ENCODE measurements at regions not wholly inside any gene's neighbourhood (a gene's known extent, or its start where the extent isn't known, plus 50 kb on each side); places are given as distances from the start of the nearest gene placed in this dataset.

- Histone ChIP-seq H3K27me3 (ENCODE audit: insufficient read depth, poor library complexity, severe bottlenecking) (no peaks in the 10 kb centered on the region), H3K27ac (replicated peaks) (no peak overlapping the region), H3K4me3 (replicated peaks; ENCODE audit: insufficient read depth, low read length) (no peak overlapping the region)
- TF ChIP-seq SPI1 (IDR thresholded peaks at IDR 0.05; ENCODE audit: borderline replicate concordance, low read depth) (no peak), GABPA (IDR thresholded peaks at IDR 0.05; ENCODE audit: low read depth) (no peak), POLR2AphosphoS5 (IDR thresholded peaks at IDR 0.05; ENCODE audit: low read depth) (no peak)
- TF ChIP-seq, protein P1, sequence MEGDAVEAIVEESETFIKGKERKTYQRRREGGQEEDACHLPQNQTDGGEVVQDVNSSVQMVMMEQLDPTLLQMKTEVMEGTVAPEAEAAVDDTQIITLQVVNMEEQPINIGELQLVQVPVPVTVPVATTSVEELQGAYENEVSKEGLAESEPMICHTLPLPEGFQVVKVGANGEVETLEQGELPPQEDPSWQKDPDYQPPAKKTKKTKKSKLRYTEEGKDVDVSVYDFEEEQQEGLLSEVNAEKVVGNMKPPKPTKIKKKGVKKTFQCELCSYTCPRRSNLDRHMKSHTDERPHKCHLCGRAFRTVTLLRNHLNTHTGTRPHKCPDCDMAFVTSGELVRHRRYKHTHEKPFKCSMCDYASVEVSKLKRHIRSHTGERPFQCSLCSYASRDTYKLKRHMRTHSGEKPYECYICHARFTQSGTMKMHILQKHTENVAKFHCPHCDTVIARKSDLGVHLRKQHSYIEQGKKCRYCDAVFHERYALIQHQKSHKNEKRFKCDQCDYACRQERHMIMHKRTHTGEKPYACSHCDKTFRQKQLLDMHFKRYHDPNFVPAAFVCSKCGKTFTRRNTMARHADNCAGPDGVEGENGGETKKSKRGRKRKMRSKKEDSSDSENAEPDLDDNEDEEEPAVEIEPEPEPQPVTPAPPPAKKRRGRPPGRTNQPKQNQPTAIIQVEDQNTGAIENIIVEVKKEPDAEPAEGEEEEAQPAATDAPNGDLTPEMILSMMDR (IDR thresholded peaks at IDR 0.05; ENCODE audit: insufficient read depth, low read length) = no peak
- TF ChIP-seq, protein P2, sequence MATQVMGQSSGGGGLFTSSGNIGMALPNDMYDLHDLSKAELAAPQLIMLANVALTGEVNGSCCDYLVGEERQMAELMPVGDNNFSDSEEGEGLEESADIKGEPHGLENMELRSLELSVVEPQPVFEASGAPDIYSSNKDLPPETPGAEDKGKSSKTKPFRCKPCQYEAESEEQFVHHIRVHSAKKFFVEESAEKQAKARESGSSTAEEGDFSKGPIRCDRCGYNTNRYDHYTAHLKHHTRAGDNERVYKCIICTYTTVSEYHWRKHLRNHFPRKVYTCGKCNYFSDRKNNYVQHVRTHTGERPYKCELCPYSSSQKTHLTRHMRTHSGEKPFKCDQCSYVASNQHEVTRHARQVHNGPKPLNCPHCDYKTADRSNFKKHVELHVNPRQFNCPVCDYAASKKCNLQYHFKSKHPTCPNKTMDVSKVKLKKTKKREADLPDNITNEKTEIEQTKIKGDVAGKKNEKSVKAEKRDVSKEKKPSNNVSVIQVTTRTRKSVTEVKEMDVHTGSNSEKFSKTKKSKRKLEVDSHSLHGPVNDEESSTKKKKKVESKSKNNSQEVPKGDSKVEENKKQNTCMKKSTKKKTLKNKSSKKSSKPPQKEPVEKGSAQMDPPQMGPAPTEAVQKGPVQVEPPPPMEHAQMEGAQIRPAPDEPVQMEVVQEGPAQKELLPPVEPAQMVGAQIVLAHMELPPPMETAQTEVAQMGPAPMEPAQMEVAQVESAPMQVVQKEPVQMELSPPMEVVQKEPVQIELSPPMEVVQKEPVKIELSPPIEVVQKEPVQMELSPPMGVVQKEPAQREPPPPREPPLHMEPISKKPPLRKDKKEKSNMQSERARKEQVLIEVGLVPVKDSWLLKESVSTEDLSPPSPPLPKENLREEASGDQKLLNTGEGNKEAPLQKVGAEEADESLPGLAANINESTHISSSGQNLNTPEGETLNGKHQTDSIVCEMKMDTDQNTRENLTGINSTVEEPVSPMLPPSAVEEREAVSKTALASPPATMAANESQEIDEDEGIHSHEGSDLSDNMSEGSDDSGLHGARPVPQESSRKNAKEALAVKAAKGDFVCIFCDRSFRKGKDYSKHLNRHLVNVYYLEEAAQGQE (IDR thresholded peaks at IDR 0.05; ENCODE audit: insufficient replicate concordance, low read depth) = no peak
- DNase-seq (ENCODE audit: low read depth in 1 of 2, low spot score in 1 of 2) = no peak
Observed at GRCh38 chr6:98653179-98653578, 181.2 kb upstream of the POU3F2 start.

- Histone ChIP-seq H3K4me3 (replicated peaks; ENCODE audit: insufficient read depth, low read length) (no peak overlapping the region), H3K27me3 (ENCODE audit: insufficient read depth, poor library complexity, severe bottlenecking) (no peaks in the 10 kb centered on the region), H3K27ac (replicated peaks) (no peak overlapping the region)
- DNase-seq (ENCODE audit: low read depth in 1 of 2, low spot score in 1 of 2) = peak; percentile 11 to 66
- TF ChIP-seq POLR2AphosphoS5 (IDR thresholded peaks at IDR 0.05; ENCODE audit: low read depth) = no peak
- TF ChIP-seq, protein P2 (IDR thresholded peaks at IDR 0.05; ENCODE audit: insufficient replicate concordance, low read depth) = peak; percentile 100
Observed at GRCh38 chr6:98657764-98658163, 176.6 kb upstream of the POU3F2 start.

GRCh38 chr6:98669371-98669770, 165.0 kb upstream of the POU3F2 start:
- no peaks in the 10 kb centered on the region for H3K27me3 ChIP-seq (ENCODE audit: insufficient read depth, poor library complexity, severe bottlenecking)
- H3K4me3 ChIP-seq (replicated peaks; ENCODE audit: insufficient read depth, low read length) = no peak overlapping the region
- TF ChIP-seq, protein P2 (IDR thresholded peaks at IDR 0.05; ENCODE audit: insufficient replicate concordance, low read depth) = no peak
- TF ChIP-seq GABPA (IDR thresholded peaks at IDR 0.05; ENCODE audit: low read depth) = no peak
- no peak for TF ChIP-seq SPI1 (IDR thresholded peaks at IDR 0.05; ENCODE audit: borderline replicate concordance, low read depth)
- TF ChIP-seq, protein P1 (IDR thresholded peaks at IDR 0.05; ENCODE audit: insufficient read depth, low read length) = no peak
- TF ChIP-seq POLR2AphosphoS5 (IDR thresholded peaks at IDR 0.05; ENCODE audit: low read depth) = no peak
- no peak overlapping the region for H3K27ac ChIP-seq (replicated peaks)
- no peak for DNase-seq (ENCODE audit: low read depth in 1 of 2, low spot score in 1 of 2)

Measured in HL-60 (cell line).